SK-N-SH (cell line): ENCODE measurements at regions not wholly inside any gene's neighbourhood (a gene's known extent, or its start where the extent isn't known, plus 50 kb on each side); places are given as distances from the start of the nearest gene placed in this dataset.

Experiments
- CTCF ChIA-PET: fragments of 300-600, 350-600 bp; formaldehyde crosslinking; extraction: SDS; loops from one replicate; lab custom pipeline; 2021; lab: Yijun Ruan, JAX
- POLR2A ChIA-PET: fragments of 350-600 bp; sonication (Branson Sonifier 250); formaldehyde crosslinking; extraction: SDS; loops from one replicate; lab custom pipeline; 2020; ENCODE audit warnings: antibody characterized with exemption, inconsistent platforms; lab: Yijun Ruan, JAX
- DNase-seq: peaks from one replicate; pipeline ENCODE4 v3.0.0; 2012
- H2AFZ ChIP-seq: fragments of 200-600 bp; sonication (generic); 2 replicates; pipeline ENCODE4 v1.8.1; 2016; ENCODE audit warnings: antibody characterized with exemption, mild to moderate bottlenecking, low read depth
- H3F3A ChIP-seq: fragments of 200-600 bp; sonication (generic); replicated peaks from 2 replicates; pipeline ENCODE3; 2016; ENCODE audit warnings: antibody characterized with exemption, mild to moderate bottlenecking; ENCODE audit not compliant: insufficient read depth
- H3K27ac ChIP-seq, 2 experiments: fragments of 200-500 bp in 1 of 2; fragments of 200-600 bp in 1 of 2; sonication (Bioruptor generic) in 1 of 2; sonication (generic), shearing (Covaris generic) in 1 of 2; 2 replicates each; pipeline versions ENCODE4 v1.5.1 to v1.6.1; 2014 to 2016; ENCODE audit warnings: low read depth in 2 of 2, inconsistent platforms in 1 of 2, low read length in 1 of 2, mild to moderate bottlenecking in 1 of 2, mixed read lengths in 1 of 2
- H3K27me3 ChIP-seq: fragments of 200-600 bp; sonication (generic), shearing (Covaris generic); 2 replicates; pipeline ENCODE4 v1.6.1; 2016; ENCODE audit warnings: mixed run types; ENCODE audit not compliant: insufficient read depth
- H3K36me3 ChIP-seq, 2 experiments: fragments of 200-500 bp in 1 of 2; fragments of 200-600 bp in 1 of 2; sonication (Bioruptor generic) in 1 of 2; sonication (generic) in 1 of 2; replicated peaks in 1 of 2; 2 replicates each; pipeline versions ENCODE3 to v1.5.1; 2014 to 2016; ENCODE audit warnings: low read length in 1 of 2, mild to moderate bottlenecking in 1 of 2; ENCODE audit not compliant: insufficient read depth in 2 of 2, control insufficient read depth in 1 of 2
- H3K4me1 ChIP-seq, 2 experiments: fragments of 200-500 bp in 1 of 2; fragments of 200-600 bp in 1 of 2; sonication (Bioruptor generic) in 1 of 2; sonication (generic), shearing (Covaris generic) in 1 of 2; 2 replicates each; pipeline versions ENCODE4 v1.5.1 to v1.6.1; 2014 to 2016; ENCODE audit warnings: low read depth in 1 of 2, low read length in 1 of 2, mixed run types in 1 of 2; ENCODE audit not compliant: insufficient read depth in 2 of 2, control insufficient read depth in 1 of 2
- H3K4me2 ChIP-seq: fragments of 200-600 bp; sonication (generic), shearing (Covaris generic); 2 replicates; pipeline ENCODE4 v1.6.1; 2017; ENCODE audit warnings: mixed run types
- H3K4me3 ChIP-seq, 2 experiments: fragments of 200-500 bp in 1 of 2; fragments of 200-600 bp in 1 of 2; sonication (Bioruptor generic) in 1 of 2; sonication (generic), shearing (Covaris generic) in 1 of 2; 2 replicates each; pipeline versions ENCODE4 v1.5.1 to v1.8.1; 2014 to 2016; ENCODE audit warnings: low read depth in 2 of 2, inconsistent platforms in 1 of 2, low read length in 1 of 2, mild to moderate bottlenecking in 1 of 2, mixed read lengths in 1 of 2, moderate library complexity in 1 of 2
- H3K79me2 ChIP-seq: fragments of 200-600 bp; sonication (generic); 2 replicates; pipeline ENCODE4 v1.8.1; 2017; ENCODE audit warnings: mild to moderate bottlenecking; ENCODE audit not compliant: insufficient read depth
- H3K9ac ChIP-seq: fragments of 200-600 bp; sonication (generic); 2 replicates; pipeline ENCODE4 v1.6.1; 2017; ENCODE audit warnings: mixed run types
- H3K9me2 ChIP-seq: fragments of 200-600 bp; sonication (generic); 2 replicates; pipeline ENCODE4 v1.6.1; 2017; ENCODE audit warnings: mixed run types
- H3K9me3 ChIP-seq: fragments of 200-600 bp; sonication (generic); 2 replicates; pipeline ENCODE4 v1.6.1; 2017; ENCODE audit warnings: mixed run types, mild to moderate bottlenecking, moderate library complexity
- H4K20me1 ChIP-seq: fragments of 200-600 bp; sonication (generic); 2 replicates; pipeline ENCODE4 v1.6.1; 2017; ENCODE audit warnings: mild to moderate bottlenecking, mixed run types; ENCODE audit not compliant: insufficient read depth
- ELF1 ChIP-seq: IDR thresholded peaks from 2 replicates; pipeline ENCODE4 v1.4.0; 2012
- EZH2phosphoT487 ChIP-seq: fragments of 200-600 bp; sonication (generic); IDR thresholded peaks from 2 replicates; pipeline ENCODE4 v1.6.1; 2017; ENCODE audit warnings: low read depth, mixed run types, mild to moderate bottlenecking, antibody characterized with exemption, moderate library complexity, borderline replicate concordance
- GATA2 ChIP-seq: sonication (generic); formaldehyde crosslinking; IDR thresholded peaks from 2 replicates; pipeline ENCODE4 v1.5.0; 2020; ENCODE audit warnings: mild to moderate bottlenecking, missing genetic modification reagents
- JUND ChIP-seq: IDR thresholded peaks from 2 replicates; pipeline ENCODE4 v1.4.0; 2012
- MEF2A ChIP-seq: IDR thresholded peaks from 2 replicates; pipeline ENCODE4 v1.4.0; 2012; ENCODE audit warnings: low read depth, borderline replicate concordance
- MXI1 ChIP-seq: IDR thresholded peaks from 2 replicates; pipeline ENCODE4 v1.6.1; 2012; ENCODE audit warnings: mild to moderate bottlenecking, low read depth, low read length, improper control_type of control experiment
- NFIC ChIP-seq: IDR thresholded peaks from 2 replicates; pipeline ENCODE4 v1.4.0; 2012; ENCODE audit warnings: borderline replicate concordance
- NRF1 ChIP-seq: IDR thresholded peaks from 2 replicates; pipeline ENCODE4 v1.6.1; 2012; ENCODE audit warnings: low read depth, mild to moderate bottlenecking, low read length
- POLR2AphosphoS5 ChIP-seq: IDR thresholded peaks from 2 replicates; pipeline ENCODE4 v1.6.1; 2012; ENCODE audit warnings: low read depth, low read length
- RFX5 ChIP-seq: IDR thresholded peaks from 2 replicates; pipeline ENCODE4 v1.6.1; 2012; ENCODE audit warnings: mild to moderate bottlenecking, improper control_type of control experiment, low read length
- SMC3 ChIP-seq: IDR thresholded peaks from 2 replicates; pipeline ENCODE4 v1.6.1; 2012; ENCODE audit warnings: low read depth, low read length, improper control_type of control experiment
- TEAD4 ChIP-seq: IDR thresholded peaks from 2 replicates; pipeline ENCODE4 v1.4.0; 2012; ENCODE audit warnings: mild to moderate bottlenecking, borderline replicate concordance; ENCODE audit not compliant: insufficient read depth
- WGBS: methylation state at CpG from one replicate; pipeline ENCODE4 v1.1.6; 2017; ENCODE audit warnings: low lambda C conversion rate; 5-methylcytosine and 5-hydroxymethylcytosine counted together
- TF ChIP-seq, protein P1 (sequence below): IDR thresholded peaks from 2 replicates; pipeline ENCODE4 v1.4.0; 2012; ENCODE audit warnings: low read depth, borderline replicate concordance
- TF ChIP-seq, protein P2 (sequence below): fragments of 200-600 bp; sonication (generic); IDR thresholded peaks from 2 replicates; pipeline ENCODE4 v1.6.1; 2017; ENCODE audit warnings: antibody characterized with exemption, mild to moderate bottlenecking, moderate library complexity
- TF ChIP-seq, protein P3 (sequence below): IDR thresholded peaks from 2 replicates; pipeline ENCODE4 v1.4.0; 2012; ENCODE audit warnings: low read depth, borderline replicate concordance
- TF ChIP-seq, protein P4 (sequence below): IDR thresholded peaks from 2 replicates; pipeline ENCODE4 v1.6.1; 2012; ENCODE audit warnings: mild to moderate bottlenecking, low read depth, low read length, moderate library complexity
- TF ChIP-seq, protein P5 (sequence below): IDR thresholded peaks from 2 replicates; pipeline ENCODE4; 2012
- TF ChIP-seq, protein P6 (sequence below): IDR thresholded peaks from 2 replicates; pipeline ENCODE4 v1.4.0; 2012; ENCODE audit warnings: low read depth

DNA sequence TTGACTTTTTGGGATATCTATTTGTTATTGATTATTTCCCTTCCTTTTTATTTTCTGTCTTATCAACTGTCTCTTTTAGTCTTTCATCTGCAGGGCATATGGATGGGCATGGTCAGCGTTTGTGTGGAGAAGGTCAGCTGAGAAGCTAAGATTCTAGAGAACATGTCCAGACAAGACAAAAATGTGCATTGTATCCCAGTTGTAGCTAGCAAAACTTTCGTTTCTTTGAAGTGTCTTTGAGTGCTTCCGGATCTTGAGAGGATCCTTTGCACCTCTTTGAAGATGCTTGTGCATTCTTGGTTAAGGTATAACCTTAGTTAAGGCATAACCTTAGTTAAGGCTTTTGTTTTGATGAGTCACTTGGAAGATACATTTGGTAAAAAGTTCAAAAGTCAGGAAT lies 329.9 kb upstream of the LRRC4C start:
- 12% methylated on average over 3 of the region's 3 CpGs for WGBS
- Histone ChIP-seq H4K20me1 (no peaks in the 10 kb centered on the region), H3F3A (no peaks in the 10 kb centered on the region), H3K9me2 (no peaks in the 10 kb centered on the region), H3K4me1 (no peaks in the 10 kb centered on the region), H3K9ac (no peak overlapping the region), H3K4me3 (no peak overlapping the region), H3K79me2 (no peaks in the 10 kb centered on the region), H2AFZ (no peak overlapping the region), H3K9me3 (no peaks in the 10 kb centered on the region), H3K36me3 (no peaks in the 10 kb centered on the region), H3K27me3 (no peaks in the 10 kb centered on the region), H3K4me2 (no peak overlapping the region)
- CTCF ChIA-PET, result no interaction called here
- DNase-seq, result no peak
- POLR2A ChIA-PET, result no interaction called here
- TF ChIP-seq SMC3 (no peak), ELF1 (no peak), EZH2phosphoT487 (no peak), NRF1 (no peak), MXI1 (no peak), MEF2A (no peak), TEAD4 (no peak), GATA2 (CRISPR knock-in tag) (no peak), POLR2AphosphoS5 (no peak), RFX5 (no peak), JUND (no peak), NFIC (no peak)
- TF ChIP-seq, protein P1, sequence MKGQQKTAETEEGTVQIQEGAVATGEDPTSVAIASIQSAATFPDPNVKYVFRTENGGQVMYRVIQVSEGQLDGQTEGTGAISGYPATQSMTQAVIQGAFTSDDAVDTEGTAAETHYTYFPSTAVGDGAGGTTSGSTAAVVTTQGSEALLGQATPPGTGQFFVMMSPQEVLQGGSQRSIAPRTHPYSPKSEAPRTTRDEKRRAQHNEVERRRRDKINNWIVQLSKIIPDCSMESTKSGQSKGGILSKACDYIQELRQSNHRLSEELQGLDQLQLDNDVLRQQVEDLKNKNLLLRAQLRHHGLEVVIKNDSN, result no peak
- TF ChIP-seq, protein P2, sequence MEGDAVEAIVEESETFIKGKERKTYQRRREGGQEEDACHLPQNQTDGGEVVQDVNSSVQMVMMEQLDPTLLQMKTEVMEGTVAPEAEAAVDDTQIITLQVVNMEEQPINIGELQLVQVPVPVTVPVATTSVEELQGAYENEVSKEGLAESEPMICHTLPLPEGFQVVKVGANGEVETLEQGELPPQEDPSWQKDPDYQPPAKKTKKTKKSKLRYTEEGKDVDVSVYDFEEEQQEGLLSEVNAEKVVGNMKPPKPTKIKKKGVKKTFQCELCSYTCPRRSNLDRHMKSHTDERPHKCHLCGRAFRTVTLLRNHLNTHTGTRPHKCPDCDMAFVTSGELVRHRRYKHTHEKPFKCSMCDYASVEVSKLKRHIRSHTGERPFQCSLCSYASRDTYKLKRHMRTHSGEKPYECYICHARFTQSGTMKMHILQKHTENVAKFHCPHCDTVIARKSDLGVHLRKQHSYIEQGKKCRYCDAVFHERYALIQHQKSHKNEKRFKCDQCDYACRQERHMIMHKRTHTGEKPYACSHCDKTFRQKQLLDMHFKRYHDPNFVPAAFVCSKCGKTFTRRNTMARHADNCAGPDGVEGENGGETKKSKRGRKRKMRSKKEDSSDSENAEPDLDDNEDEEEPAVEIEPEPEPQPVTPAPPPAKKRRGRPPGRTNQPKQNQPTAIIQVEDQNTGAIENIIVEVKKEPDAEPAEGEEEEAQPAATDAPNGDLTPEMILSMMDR, result no peak
- TF ChIP-seq, protein P3, sequence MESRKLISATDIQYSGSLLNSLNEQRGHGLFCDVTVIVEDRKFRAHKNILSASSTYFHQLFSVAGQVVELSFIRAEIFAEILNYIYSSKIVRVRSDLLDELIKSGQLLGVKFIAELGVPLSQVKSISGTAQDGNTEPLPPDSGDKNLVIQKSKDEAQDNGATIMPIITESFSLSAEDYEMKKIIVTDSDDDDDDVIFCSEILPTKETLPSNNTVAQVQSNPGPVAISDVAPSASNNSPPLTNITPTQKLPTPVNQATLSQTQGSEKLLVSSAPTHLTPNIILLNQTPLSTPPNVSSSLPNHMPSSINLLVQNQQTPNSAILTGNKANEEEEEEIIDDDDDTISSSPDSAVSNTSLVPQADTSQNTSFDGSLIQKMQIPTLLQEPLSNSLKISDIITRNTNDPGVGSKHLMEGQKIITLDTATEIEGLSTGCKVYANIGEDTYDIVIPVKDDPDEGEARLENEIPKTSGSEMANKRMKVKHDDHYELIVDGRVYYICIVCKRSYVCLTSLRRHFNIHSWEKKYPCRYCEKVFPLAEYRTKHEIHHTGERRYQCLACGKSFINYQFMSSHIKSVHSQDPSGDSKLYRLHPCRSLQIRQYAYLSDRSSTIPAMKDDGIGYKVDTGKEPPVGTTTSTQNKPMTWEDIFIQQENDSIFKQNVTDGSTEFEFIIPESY, result no peak
- TF ChIP-seq, protein P4, sequence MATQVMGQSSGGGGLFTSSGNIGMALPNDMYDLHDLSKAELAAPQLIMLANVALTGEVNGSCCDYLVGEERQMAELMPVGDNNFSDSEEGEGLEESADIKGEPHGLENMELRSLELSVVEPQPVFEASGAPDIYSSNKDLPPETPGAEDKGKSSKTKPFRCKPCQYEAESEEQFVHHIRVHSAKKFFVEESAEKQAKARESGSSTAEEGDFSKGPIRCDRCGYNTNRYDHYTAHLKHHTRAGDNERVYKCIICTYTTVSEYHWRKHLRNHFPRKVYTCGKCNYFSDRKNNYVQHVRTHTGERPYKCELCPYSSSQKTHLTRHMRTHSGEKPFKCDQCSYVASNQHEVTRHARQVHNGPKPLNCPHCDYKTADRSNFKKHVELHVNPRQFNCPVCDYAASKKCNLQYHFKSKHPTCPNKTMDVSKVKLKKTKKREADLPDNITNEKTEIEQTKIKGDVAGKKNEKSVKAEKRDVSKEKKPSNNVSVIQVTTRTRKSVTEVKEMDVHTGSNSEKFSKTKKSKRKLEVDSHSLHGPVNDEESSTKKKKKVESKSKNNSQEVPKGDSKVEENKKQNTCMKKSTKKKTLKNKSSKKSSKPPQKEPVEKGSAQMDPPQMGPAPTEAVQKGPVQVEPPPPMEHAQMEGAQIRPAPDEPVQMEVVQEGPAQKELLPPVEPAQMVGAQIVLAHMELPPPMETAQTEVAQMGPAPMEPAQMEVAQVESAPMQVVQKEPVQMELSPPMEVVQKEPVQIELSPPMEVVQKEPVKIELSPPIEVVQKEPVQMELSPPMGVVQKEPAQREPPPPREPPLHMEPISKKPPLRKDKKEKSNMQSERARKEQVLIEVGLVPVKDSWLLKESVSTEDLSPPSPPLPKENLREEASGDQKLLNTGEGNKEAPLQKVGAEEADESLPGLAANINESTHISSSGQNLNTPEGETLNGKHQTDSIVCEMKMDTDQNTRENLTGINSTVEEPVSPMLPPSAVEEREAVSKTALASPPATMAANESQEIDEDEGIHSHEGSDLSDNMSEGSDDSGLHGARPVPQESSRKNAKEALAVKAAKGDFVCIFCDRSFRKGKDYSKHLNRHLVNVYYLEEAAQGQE, result no peak
- TF ChIP-seq, protein P5, sequence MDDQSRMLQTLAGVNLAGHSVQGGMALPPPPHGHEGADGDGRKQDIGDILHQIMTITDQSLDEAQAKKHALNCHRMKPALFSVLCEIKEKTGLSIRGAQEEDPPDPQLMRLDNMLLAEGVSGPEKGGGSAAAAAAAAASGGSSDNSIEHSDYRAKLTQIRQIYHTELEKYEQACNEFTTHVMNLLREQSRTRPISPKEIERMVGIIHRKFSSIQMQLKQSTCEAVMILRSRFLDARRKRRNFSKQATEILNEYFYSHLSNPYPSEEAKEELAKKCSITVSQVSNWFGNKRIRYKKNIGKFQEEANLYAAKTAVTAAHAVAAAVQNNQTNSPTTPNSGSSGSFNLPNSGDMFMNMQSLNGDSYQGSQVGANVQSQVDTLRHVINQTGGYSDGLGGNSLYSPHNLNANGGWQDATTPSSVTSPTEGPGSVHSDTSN, result no peak
- TF ChIP-seq, protein P6, sequence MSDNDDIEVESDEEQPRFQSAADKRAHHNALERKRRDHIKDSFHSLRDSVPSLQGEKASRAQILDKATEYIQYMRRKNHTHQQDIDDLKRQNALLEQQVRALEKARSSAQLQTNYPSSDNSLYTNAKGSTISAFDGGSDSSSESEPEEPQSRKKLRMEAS, result no peak
- TF ChIP-seq, all 33 proteins: peak for 0
- no peak overlapping the region for H3K27ac ChIP-seq
